ENCODE measurements at regions not wholly inside any gene's neighbourhood (a gene's known extent, or its start where the extent isn't known, plus 50 kb on each side); places are given as distances from the start of the nearest gene placed in this dataset.

GRCh38 chr3:195004512-195005250 lies 266.3 kb downstream of the XXYLT1 start:
- TF ChIP-seq CTCF (IDR thresholded peaks at IDR 0.05) (no peak), EZH2 (IDR thresholded peaks at IDR 0.05; ENCODE audit: borderline replicate concordance, insufficient read depth, low read depth, low read length, poor library complexity, severe bottlenecking) (no peak)

All from B cell (primary cell).